GM19025 (cell line): ENCODE measurements at regions not wholly inside any gene's neighbourhood (a gene's known extent, or its start where the extent isn't known, plus 50 kb on each side); places are given as distances from the start of the nearest gene placed in this dataset.
"Not testable (repeated sequence)": the region's sequence is repeated elsewhere in the genome, so short reads cannot be mapped to it uniquely, and the experiment has no call there.

Source experiments
- ATAC-seq: cut with Tn5 transposase; IDR thresholded peaks from one replicate; pipeline ENCODE4 v1.9.1; 2021; ENCODE audit warnings: mild to moderate bottlenecking, low read depth, moderate library complexity; ENCODE audit not compliant: unreplicated experiment

GRCh38 chr3:187795207-187795960 is 50.1 kb upstream of the BCL6 start:
- ATAC-seq = no peak

- ATAC-seq = no peak
Measured at GRCh38 chr3:187798126-187798525, 52.9 kb upstream of the BCL6 start.

- ATAC-seq = no peak
Measured at GRCh38 chr3:187798531-187799530, 53.6 kb upstream of the BCL6 start.

GRCh38 chr3:187799942-187800641 is 54.8 kb upstream of the BCL6 start:
- no peak for ATAC-seq

GRCh38 chr3:187801152-187801551 is 55.9 kb upstream of the BCL6 start:
- ATAC-seq = no peak

GRCh38 chr3:187802203-187802927 is 57.1 kb upstream of the BCL6 start:
- ATAC-seq = no peak

- ATAC-seq = peak; percentile 82
Measured at GRCh38 chr3:187802928-187803259, 57.6 kb upstream of the BCL6 start.

- ATAC-seq = no peak
Measured at GRCh38 chr3:187804120-187804744, 59.0 kb upstream of the BCL6 start.

GRCh38 chr3:187804745-187805121 is 59.5 kb upstream of the BCL6 start:
- no peak for ATAC-seq

- ATAC-seq = no peak
Measured at GRCh38 chr3:187805774-187806173, 60.5 kb upstream of the BCL6 start.

GRCh38 chr3:187807086-187807862 is 62.0 kb upstream of the BCL6 start:
- no peak for ATAC-seq

GRCh38 chr3:187808527-187808895 is 63.2 kb upstream of the BCL6 start:
- ATAC-seq = no peak

- no peak for ATAC-seq
Measured at GRCh38 chr3:187809612-187809991, 64.3 kb upstream of the BCL6 start.

GRCh38 chr3:187810021-187810446 is 64.8 kb upstream of the BCL6 start:
- no peak for ATAC-seq

GRCh38 chr3:187811585-187812250 is 66.5 kb upstream of the BCL6 start:
- ATAC-seq = no peak

- no peak for ATAC-seq
Measured at GRCh38 chr3:187812496-187812895, 67.2 kb upstream of the BCL6 start.

GRCh38 chr3:187813198-187813597 is 67.9 kb upstream of the BCL6 start:
- no peak for ATAC-seq

- not testable (repeated sequence) for ATAC-seq
Measured at GRCh38 chr3:187817766-187818165, 72.5 kb upstream of the BCL6 start.
